ENCODE measurements at regions not wholly inside any gene's neighbourhood (a gene's known extent, or its start where the extent isn't known, plus 50 kb on each side); places are given as distances from the start of the nearest gene placed in this dataset.

DNA sequence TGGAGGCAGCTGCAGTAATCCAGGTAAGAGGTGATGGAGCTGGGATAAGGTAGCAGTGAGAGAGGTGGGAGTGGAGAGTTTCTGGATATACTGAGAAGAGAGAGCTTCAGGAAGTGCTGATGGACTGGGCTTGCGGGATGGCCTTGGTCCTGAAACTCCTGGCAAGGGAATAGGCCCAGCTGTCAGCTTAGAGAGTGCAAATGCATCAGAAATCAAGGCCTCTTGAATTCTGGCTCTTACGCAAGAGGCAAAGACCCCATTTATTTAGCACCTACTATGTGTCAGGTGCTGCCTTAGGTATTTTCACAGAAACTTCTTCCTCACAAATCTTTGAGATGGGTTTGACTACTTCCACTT is 227.2 kb upstream of the MAP3K1 start:
- peaks cover 0 to 5% of the 10 kb centered on the region in 2 experiments; a peak in 1 of 5 replicates for H3K9me3 Mint-ChIP-seq
- no peak overlapping the region for H3K4ac ChIP-seq (ENCODE audit: low read depth, low read length)
- H2BK5ac ChIP-seq (ENCODE audit: insufficient read length, low read length), result no peak overlapping the region
- no peaks in the 10 kb centered on the region for H3K4me1 ChIP-seq (ENCODE audit: insufficient read depth, low read length)
- H3K79me2 ChIP-seq (ENCODE audit: insufficient read depth, low read length), result no peaks in the 10 kb centered on the region
- no peak overlapping the region for H4K5ac ChIP-seq (ENCODE audit: insufficient read length, low read depth, low read length)
- no peak overlapping the region for H3T11ph ChIP-seq (ENCODE audit: low read length)
- H2AK5ac ChIP-seq (ENCODE audit: insufficient read length, low read length), result no peak overlapping the region
- H2AFZ ChIP-seq (ENCODE audit: low read length), result no peak overlapping the region
- no peak for DNase-seq
- H4K91ac ChIP-seq (ENCODE audit: insufficient read length, low read depth, low read length), result no peak overlapping the region
- H3K4me3 Mint-ChIP-seq, result no peak overlapping the region
- no peak overlapping the region for H2BK120ac ChIP-seq (ENCODE audit: low read depth, low read length, poor library complexity, severe bottlenecking)
- peaks cover 0 to 2% of the 10 kb centered on the region in 2 experiments; a peak in 1 of 4 replicates for H3K4me1 Mint-ChIP-seq
- H2BK20ac ChIP-seq (ENCODE audit: low read depth, low read length, poor library complexity, severe bottlenecking), result no peak overlapping the region
- H3K79me1 ChIP-seq (ENCODE audit: insufficient read depth, low read depth, low read length, poor library complexity, severe bottlenecking), result no peaks in the 10 kb centered on the region
- H3K27ac Mint-ChIP-seq, result no peak overlapping the region; a peak in 1 of 7 replicates
- no peak overlapping the region for H3K4me2 ChIP-seq (ENCODE audit: insufficient read depth, insufficient read length, low read length)
- H2BK12ac ChIP-seq (ENCODE audit: insufficient read length, low read depth, low read length), result no peak overlapping the region
- no peak overlapping the region for H4K8ac ChIP-seq (replicated peaks; ENCODE audit: insufficient read length, low read depth, low read length)
- no peak for TF ChIP-seq CTCF (conservative IDR thresholded peaks at IDR 0.05)
- H3K23ac ChIP-seq (ENCODE audit: insufficient read length, low read depth, low read length), result no peak overlapping the region
- H3K9ac ChIP-seq (ENCODE audit: extremely low read depth, insufficient read length, low read length), result no peak overlapping the region
- H4K20me1 ChIP-seq (ENCODE audit: control insufficient read depth, insufficient read depth, insufficient read length), result no peaks in the 10 kb centered on the region
- H3K27me3 ChIP-seq (ENCODE audit: insufficient read depth, low read length), result no peaks in the 10 kb centered on the region
- WGBS (ENCODE audit: extremely low coverage, insufficient read length, low lambda C conversion rate), result no CpG with 5 or more reads among the region's 2 CpGs
- H3K56ac ChIP-seq (ENCODE audit: insufficient read length, low read depth, low read length), result no peak overlapping the region
- no peaks in the 10 kb centered on the region for H3K27me3 Mint-ChIP-seq (ENCODE audit: low read depth)
- H3K23me2 ChIP-seq (ENCODE audit: insufficient read length, low read depth, low read length, poor library complexity, severe bottlenecking), result no peaks in the 10 kb centered on the region
- H3K9me3 ChIP-seq (ENCODE audit: control insufficient read depth, low read depth, low read length), result no peaks in the 10 kb centered on the region
- no peak overlapping the region for H3K14ac ChIP-seq (ENCODE audit: insufficient read depth, low read length)
- H3K36me3 Mint-ChIP-seq (ENCODE audit: insufficient read depth in 1 of 3, low read depth in 3 of 3), result no peaks in the 10 kb centered on the region
- no peak overlapping the region for H3K27ac ChIP-seq (ENCODE audit: insufficient read length, low read depth, low read length)
- H2BK15ac ChIP-seq (ENCODE audit: low read depth, low read length), result no peak overlapping the region
- no peak overlapping the region for H3K18ac ChIP-seq (ENCODE audit: insufficient read length, low read depth, low read length)

Data from H9 (cell line).